ENCODE measurements at regions not wholly inside any gene's neighbourhood (a gene's known extent, or its start where the extent isn't known, plus 50 kb on each side); places are given as distances from the start of the nearest gene placed in this dataset.

DNA sequence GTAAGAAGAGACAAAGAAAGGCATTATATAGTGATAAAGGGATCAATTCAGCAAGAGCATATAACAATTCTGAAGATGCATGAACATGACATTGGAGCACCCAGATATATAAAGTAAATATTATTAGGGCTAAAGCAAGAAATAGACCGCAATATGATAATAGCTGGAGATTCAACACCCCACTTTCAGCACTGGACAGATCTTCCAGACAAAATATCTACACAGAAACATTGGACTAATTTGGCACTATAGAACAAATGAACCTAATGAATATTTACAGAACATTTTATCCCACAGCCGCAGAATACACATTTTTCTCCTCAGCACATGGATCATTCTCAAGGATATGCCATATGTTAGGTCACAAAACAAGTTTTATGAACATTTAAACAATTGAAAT is 633.1 kb downstream of the JRKL start:
- no peaks in the 10 kb centered on the region for H3K4me1 ChIP-seq
- TF ChIP-seq POLR2A (IDR thresholded peaks at IDR 0.05), result no peak
- TF ChIP-seq, protein P1, sequence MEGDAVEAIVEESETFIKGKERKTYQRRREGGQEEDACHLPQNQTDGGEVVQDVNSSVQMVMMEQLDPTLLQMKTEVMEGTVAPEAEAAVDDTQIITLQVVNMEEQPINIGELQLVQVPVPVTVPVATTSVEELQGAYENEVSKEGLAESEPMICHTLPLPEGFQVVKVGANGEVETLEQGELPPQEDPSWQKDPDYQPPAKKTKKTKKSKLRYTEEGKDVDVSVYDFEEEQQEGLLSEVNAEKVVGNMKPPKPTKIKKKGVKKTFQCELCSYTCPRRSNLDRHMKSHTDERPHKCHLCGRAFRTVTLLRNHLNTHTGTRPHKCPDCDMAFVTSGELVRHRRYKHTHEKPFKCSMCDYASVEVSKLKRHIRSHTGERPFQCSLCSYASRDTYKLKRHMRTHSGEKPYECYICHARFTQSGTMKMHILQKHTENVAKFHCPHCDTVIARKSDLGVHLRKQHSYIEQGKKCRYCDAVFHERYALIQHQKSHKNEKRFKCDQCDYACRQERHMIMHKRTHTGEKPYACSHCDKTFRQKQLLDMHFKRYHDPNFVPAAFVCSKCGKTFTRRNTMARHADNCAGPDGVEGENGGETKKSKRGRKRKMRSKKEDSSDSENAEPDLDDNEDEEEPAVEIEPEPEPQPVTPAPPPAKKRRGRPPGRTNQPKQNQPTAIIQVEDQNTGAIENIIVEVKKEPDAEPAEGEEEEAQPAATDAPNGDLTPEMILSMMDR (IDR thresholded peaks at IDR 0.05), result no peak
- H3K27me3 ChIP-seq, result no peaks in the 10 kb centered on the region
- H3K36me3 ChIP-seq, result no peaks in the 10 kb centered on the region
- no peak overlapping the region for H3K27ac ChIP-seq
- no peak overlapping the region for H3K4me3 ChIP-seq
- no peak for DNase-seq
- H3K9me3 ChIP-seq, result peaks cover 0 to 4% (median 0%) of the 10 kb centered on the region in 4 donors

DNA sequence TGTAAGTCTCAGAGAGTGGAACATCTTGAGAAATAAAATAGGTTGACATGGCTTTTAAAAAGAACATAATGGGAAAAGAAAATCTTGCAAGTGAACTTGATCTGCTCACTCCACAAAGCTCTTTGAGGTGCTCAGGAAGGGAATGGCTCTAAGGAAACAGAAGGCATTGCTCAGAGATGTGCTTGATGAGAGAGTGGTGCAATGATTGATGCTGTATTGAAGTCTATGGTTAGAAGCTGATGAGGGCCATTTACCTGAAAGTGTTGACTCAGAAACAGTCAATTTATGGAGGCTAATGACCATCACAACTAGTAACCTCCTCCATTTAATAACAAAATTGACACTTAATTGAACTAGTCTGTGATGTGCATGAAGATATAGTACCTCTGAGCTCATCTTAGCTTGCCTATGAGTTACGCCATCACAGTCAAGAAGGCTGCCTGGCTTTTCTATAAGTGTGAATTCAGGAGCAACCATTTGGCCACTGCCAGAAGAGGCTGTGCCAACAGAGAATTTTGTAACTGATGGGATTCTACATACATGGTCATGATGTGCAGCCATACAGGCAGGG is 639.1 kb downstream of the JRKL start:
- Histone ChIP-seq H3K27ac (no peak overlapping the region), H3K9me3 (no peaks in the 10 kb centered on the region), H3K27me3 (no peaks in the 10 kb centered on the region), H3K4me3 (no peak overlapping the region), H3K4me1 (no peaks in the 10 kb centered on the region), H3K36me3 (no peaks in the 10 kb centered on the region)
- TF ChIP-seq, protein P1 (IDR thresholded peaks at IDR 0.05), result no peak
- TF ChIP-seq POLR2A (IDR thresholded peaks at IDR 0.05), result no peak
- no peak for DNase-seq

DNA sequence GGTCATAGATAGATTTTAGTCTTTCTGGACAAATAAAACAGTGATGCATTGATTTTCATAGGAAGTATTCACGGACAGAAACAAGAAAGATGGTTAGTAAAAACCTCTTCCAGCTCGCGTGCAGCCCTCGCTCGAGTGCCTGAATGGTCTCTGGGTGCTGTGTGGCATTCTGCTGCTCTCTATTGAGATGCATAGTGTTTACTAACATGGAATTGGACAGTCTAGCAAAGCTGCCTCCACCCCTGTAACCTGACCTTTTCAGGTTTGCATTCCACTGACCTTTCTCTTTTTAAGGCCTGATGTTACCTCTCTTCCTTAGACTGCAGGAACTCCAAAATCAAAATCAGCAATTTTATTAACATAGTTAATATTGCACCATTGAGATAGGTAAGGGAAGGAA is 643.4 kb downstream of the JRKL start:
- Histone ChIP-seq H3K36me3 (no peaks in the 10 kb centered on the region), H3K27ac (no peak overlapping the region), H3K4me3 (no peak overlapping the region), H3K9me3 (no peaks in the 10 kb centered on the region), H3K27me3 (no peaks in the 10 kb centered on the region), H3K4me1 (no peaks in the 10 kb centered on the region)
- TF ChIP-seq, protein P1 (IDR thresholded peaks at IDR 0.05), result no peak
- TF ChIP-seq POLR2A (IDR thresholded peaks at IDR 0.05), result no peak
- no peak for DNase-seq

DNA sequence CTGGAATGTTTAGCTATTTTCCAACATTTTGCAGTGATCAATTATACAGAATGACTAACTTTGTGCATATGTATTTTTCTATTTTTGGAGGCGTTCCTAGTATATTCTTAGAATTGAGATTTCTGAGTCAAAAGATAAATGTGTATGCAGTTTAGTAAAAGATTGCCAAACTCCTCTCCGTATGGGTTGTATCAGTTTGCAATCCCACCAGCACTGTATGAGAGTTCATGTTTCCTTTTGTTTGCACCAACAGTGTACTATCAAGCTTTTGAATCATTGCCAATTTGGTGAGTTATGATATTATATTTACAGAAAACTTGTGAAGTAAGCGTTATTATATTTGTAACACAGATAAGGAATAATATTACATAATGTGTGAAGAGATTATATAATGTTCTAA is 658.7 kb downstream of the JRKL start:
- DNase-seq, result no peak
- H3K27ac ChIP-seq, result no peak overlapping the region
- H3K36me3 ChIP-seq, result no peaks in the 10 kb centered on the region
- H3K4me3 ChIP-seq, result no peak overlapping the region
- no peaks in the 10 kb centered on the region for H3K27me3 ChIP-seq
- peaks cover 0 to 2% (median 0%) of the 10 kb centered on the region in 4 donors for H3K9me3 ChIP-seq
- TF ChIP-seq, protein P1 (IDR thresholded peaks at IDR 0.05), result no peak
- TF ChIP-seq POLR2A (IDR thresholded peaks at IDR 0.05), result no peak
- H3K4me1 ChIP-seq, result no peaks in the 10 kb centered on the region

DNA sequence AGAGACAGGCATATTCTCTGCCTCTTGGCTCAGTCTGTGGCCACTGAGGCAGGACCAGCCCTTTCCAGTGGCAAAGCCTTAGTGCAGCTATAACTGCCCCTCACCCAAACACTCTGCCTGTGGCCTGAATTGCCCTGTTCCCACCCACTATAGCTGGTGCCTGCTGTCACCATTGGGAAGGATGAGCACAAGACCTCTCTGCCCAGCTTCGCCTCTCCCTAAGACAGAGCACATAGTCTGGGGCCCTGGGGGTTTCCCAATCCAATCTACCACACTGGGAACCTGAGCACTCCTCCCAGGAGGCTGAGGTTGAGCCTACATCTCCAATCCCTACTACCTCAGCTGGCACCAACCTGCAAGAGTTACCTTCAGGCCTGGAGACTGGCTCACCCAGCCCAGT is 670.4 kb downstream of the JRKL start:
- Histone ChIP-seq H3K4me1 (no peaks in the 10 kb centered on the region), H3K36me3 (no peaks in the 10 kb centered on the region), H3K4me3 (no peak overlapping the region), H3K27ac (no peak overlapping the region), H3K27me3 (no peaks in the 10 kb centered on the region), H3K9me3 (peaks cover 0 to 4% (median 0%) of the 10 kb centered on the region in 4 donors)
- no peak for DNase-seq
- TF ChIP-seq POLR2A (IDR thresholded peaks at IDR 0.05), result no peak

DNA sequence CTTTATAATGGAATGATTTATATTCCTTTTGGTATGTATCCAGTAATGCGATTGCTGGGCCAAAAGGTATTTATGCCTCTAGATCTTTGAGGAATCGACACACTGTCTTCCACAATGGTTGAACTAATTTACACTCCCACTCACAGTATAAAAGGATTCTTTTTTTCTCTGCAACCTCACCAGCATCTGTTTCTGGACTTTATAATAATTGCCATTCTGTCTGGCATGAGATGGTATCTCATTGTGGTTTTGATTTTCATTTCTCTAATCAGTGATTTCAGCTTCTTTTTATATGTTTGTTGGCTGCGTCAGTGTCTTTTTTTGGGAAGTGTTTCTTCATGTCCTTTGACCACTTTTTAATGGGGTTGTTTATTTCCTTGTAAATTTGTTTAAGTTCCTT is 679.3 kb downstream of the JRKL start:
- DNase-seq, result no peak
- Histone ChIP-seq H3K27me3 (no peaks in the 10 kb centered on the region), H3K4me1 (no peaks in the 10 kb centered on the region), H3K27ac (no peak overlapping the region), H3K36me3 (no peaks in the 10 kb centered on the region), H3K4me3 (no peak overlapping the region), H3K9me3 (peaks cover 0 to 9% (median 0%) of the 10 kb centered on the region in 4 donors)
- TF ChIP-seq, protein P1 (IDR thresholded peaks at IDR 0.05), result no peak
- no peak for TF ChIP-seq POLR2A (IDR thresholded peaks at IDR 0.05)

All from Peyer's patch (tissue), 4 donors.